ENCODE measurements at regions not wholly inside any gene's neighbourhood (a gene's known extent, or its start where the extent isn't known, plus 50 kb on each side); places are given as distances from the start of the nearest gene placed in this dataset.

DNA sequence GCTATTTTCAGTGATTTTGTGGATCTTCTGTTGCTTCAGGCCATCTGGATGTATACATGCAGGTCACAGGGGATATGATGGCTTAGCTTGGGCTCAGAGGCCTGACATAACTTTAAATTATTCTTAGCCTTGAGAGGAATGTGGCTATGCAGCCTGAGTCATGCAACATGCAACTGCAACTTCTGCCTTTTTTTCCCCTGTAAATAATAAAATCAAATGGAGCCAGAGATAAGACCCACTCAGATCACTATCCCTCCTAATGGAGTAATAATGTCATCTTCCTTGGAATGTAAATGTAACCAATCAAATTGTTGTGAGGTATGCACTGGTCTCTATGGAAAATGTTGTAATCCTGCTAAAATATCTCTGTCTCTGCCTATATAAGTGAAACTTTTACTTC, 54.9 kb downstream of the MAGEB17 start:
- DNase-seq, result no peak

DNA sequence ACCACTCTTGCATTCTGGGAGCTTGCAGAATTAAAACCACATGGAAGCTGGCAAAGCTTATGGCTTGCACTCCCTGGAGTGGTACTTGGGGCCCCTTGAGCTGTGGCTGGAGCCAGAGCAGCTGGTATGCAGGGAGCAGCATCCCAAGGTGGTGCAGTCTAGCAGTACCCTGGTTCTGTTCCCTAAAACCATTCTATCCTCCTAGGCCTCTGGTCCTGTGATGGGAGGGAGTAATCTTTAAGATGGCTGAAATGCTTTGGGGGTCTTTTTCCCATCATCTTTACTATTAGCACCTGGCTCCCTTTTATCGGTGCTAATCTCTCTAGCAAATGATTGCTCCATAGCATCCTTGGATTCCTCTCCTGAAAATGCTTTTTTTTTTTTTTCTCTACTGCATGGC, 56.1 kb downstream of the MAGEB17 start:
- DNase-seq, result no peak

DNA sequence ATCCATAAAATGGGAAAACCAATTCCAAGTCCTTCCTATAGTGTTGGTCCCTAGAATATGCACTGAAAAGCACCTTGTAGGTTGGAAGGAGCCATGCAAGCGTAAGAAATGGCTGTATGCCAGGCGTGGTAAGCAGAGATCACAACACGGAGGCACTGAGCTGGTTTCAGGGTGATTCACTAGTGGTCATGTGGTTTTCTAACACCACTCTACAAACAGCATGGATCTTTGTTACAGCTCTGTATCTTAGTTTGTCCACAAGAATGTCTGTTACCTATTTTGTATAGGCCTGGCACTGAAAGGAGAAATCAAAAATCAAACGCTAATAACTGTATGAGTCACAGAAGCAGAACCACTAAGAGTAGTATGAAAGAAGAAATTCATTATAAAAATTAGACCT, 71.9 kb downstream of the MAGEB17 start:
- DNase-seq, result no peak

DNA sequence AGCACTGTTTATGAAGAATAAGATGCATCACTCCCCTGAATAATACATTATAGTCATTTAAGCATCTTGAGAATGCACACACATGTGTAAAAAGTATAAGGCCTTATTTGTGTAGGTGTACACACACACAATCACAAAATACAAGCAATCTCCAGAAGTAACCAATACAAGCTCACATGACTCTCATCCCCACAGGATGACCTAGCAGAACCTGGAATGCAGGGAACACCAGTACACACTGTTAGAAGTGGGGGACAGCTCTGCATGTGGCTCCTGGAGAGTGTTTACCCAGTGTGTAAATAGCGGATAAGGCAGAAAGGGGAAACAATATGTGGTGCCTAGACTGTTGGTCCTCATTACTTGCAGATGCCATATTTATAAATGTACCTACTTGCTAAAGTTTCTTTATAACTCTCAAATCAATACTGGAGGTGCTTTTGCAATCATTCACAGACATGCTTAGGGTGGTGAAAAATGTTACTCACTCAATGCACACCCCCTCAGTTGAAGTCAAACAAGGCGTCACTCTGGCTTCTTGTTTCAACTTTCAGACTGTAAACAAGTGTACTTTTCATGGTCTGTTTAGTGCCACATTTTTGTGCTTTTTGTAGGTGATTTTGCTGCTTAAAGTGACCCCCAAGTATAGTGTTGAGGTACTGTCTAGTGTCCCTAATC, 73.1 kb downstream of the MAGEB17 start:
- no peak for DNase-seq

DNA sequence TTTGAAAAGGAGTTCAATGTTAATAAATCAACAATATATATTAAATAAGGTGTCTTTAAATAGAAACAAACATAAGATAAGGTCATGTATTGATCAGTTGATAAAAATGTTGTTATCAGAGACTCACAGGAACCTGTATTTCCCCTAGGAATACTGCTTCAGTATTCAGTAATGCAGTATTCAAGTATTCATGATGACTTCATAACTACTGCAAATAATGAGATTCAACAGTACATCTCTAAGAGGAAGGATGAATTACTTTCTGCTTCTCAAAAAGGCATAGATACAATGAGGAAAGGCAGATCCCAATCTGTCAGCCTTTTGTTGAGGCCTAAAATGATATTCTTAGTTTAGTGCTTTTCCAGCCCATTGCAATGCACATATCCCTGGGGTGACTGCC, 73.7 kb downstream of the MAGEB17 start:
- DNase-seq, result no peak

DNA sequence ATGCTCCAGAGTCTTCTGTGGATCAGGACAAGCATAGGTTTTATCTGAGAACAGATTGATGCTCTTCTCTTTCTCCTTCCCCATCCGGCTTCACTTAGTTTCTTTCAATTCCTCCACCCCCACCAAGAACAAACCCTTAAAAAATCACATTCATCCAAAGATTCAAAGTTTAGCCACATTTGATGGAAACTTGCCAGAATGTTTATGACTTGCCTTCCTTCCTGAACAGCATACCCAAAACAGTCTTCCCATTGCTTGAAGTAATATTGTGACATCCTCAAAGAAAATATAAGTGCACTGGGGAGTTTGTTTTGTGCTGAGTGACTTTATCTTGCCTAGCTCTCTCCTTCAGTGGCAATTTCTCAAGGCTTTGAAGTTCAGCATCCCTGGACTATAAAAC, 83.0 kb downstream of the MAGEB17 start:
- no peak for DNase-seq

DNA sequence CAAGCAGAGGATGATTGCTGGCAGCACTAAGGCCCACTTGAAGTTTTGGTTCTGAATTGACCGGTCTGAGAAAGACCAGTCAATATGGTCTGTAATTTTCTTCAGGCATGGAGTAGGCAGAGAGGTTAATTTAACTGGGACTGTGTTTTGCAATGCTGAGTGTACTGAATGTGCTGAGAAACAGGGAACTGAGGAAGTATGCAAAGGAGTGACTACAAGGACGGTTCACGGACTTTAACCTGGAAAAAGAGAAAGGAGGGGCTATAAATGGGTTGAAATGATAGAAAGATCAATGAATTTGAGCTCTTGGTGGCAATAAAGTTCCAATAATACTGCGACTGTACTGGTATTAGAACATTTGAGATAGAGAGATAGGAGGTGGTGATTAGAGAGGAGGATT, 84.5 kb downstream of the MAGEB17 start:
- DNase-seq, result no peak

DNA sequence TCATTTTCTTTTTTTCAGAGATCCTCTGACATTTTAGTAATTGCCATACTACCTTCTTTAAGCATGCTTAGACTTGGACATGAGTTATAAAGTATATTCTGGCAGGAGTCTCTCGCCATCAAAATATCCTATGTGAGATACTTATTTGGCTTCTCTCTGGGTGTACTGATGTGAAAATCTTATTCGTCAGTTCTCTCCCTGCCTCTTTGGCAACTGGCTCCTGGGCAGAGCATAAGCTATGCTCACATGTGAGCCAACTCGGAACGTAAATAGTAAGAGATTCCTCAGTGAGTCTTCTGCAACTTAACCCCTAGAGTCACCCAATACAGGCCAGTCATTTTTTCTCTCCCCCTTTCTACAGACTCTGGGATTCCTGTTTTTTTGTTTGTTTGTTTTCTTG, 91.6 kb downstream of the MAGEB17 start:
- DNase-seq, result no peak

DNA sequence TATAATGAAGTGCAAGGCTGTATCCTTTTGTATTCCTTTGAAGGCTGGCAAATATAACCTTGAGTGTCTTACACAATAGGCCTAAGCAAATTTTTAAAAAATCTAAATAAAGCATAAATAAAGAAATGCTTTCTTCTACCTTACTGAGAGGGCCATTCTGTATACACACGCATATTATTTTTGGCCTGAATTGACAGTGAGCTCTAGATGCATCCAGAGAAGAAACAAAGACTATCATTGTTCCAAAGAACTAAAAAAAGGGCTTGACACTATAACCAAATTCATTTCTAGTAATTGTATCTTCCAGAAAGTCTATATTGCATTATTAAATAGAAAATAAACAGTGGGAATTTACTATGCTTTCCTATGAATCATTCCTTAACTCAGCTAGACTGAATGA, 100.2 kb downstream of the MAGEB17 start:
- no peak for DNase-seq

DNA sequence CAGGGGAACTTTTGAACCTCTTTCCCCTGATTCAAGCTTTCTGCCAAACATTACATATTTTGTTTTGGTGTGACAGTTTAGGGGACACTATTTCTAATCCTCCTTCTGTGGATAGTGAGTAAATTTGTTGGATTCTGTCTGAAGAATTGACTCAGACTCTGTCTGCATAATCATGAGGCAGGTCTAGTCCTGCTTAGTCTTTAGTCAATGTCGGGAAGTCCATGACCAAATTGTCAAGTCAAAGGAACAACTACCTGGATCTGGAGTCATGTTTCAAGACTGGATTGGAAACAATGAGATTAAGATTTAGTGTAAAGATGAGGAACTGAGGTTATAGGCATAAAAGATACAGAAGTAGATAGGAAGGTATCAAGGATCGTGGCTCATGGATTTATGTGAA, 100.9 kb downstream of the MAGEB17 start:
- DNase-seq, result no peak

DNA sequence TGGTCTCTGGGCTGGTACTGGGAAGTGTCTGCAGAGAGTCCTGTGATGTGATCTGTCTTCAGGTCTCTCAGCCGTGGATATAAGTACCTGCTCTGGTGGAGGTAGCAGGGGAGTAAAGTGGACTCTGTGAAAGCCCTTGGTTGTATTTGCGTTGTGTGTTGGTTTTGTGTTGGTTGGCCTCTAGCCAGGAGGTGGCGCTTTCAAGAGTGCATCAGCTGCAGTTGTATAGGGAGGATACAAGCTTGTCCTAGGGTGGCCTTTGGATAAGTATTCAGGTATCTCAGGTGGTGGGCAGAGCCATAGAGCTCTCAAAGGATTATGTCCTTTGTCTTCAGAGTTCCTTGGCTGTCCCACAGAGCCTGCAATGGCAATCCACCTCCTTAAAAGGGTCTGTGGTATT, 111.6 kb downstream of the MAGEB17 start:
- DNase-seq, result no peak

DNA sequence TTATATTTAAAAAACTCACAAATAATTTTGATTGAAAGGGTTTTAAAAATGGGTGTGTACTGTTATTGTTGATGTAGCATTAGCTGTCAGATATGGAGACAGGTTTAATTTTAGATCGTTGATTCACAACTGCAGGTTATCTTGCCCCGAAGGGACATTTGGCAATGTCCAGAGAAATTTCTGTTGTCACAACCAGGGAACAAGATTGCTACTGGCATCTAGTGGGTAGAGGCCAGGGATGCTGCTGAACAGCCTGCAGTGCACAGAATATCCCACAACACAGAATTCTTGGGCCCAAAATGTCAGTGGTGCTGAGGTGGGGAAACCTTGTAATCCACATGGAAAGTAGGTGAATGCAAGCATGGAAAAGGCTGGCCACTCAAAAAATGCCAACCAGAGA, 114.9 kb downstream of the MAGEB17 start:
- no peak for DNase-seq

DNA sequence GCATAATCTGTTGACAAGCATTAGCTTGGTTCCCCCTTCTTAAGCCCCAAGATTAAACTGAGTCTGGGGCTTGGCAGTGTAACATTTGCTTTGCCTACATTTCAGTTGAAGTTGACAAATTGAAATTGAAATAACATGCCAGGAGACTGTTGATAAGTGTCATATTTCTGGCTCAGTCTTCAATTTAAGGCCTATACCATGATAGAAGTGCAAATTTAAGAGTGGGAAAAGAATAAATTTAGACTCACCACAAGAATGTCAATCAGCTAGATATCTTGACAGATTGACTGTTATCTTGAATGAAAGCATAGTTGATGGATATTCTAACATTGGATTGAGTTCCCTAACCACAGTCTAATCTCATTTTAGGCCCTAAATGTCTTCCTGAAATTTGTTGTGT, 117.6 kb downstream of the MAGEB17 start:
- no peak for DNase-seq

DNA sequence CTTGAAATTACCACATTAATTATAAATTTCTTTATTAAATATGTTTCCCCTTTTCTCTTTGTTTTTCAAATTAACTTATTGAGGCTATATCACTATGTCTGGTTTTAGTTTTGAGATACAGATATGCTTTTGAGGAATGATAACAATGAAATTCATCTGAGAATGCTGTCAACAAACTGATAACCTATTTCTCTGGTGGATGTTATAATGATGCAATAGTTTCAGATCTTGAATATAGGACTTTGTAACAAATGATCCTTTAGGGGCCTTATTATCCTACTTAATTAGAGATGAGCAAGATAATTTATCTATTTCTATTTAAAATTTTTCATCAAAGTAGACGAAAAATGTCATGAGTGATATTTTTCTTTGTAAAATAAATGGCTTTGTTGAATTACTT, 123.7 kb downstream of the MAGEB17 start:
- no peak for DNase-seq

DNA sequence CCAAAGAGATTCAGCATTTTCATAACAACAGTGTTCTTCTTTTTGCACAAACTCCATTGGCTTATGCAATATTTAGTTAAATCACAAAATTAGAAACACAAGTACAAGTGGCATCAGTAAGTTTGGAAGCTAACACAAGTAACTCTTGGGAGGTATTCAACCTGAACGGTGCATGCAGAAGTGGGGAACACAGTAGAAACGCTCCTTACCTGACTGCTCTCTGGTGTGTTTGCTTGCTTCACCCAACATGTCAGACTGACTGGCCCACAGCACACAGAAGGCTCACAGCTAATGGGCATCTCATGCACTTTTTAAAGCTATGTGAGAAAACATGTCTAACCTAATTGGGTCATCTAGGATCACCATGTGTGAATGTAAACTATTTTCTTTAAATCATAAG, 133.6 kb downstream of the MAGEB17 start:
- no peak for DNase-seq

DNA sequence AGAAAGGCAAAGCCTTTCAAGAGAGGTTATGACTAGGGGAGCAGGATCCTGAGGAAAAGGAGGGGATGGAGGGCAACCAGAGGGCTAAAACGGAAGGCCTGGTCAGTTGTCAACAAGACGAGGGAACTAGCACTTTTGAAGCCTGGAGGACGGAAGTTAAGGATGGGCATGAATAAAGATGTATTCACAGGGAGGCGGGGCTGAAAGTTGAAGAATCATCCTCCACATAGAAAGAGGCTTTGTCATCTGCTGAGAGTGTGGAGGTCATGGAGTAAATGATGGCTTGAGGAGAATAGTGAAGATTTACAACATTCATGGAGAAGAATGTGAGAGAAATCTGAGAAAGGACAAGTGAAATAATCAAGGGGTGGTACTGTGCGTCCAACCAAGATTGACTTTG, 137.5 kb downstream of the MAGEB17 start:
- no peak for DNase-seq

DNA sequence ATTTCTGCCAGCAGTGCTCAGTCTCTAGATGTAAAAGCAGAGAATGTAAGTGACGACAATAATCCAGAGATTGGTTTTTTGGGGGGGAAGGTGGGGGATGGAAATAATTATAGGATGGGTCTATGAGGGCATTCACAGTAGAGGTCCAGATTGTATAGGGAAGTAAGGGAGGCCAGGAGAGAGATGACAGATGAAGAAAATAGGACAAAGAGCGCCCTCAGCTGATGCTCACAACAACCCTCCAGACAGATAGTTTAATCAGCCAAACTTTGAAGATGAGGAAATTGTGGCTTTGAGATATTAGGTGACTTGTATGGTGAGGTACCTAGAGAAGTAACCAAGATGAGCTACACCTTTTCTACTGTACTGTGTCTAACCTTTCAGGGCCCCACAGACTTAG, 137.9 kb downstream of the MAGEB17 start:
- no peak for DNase-seq

DNA sequence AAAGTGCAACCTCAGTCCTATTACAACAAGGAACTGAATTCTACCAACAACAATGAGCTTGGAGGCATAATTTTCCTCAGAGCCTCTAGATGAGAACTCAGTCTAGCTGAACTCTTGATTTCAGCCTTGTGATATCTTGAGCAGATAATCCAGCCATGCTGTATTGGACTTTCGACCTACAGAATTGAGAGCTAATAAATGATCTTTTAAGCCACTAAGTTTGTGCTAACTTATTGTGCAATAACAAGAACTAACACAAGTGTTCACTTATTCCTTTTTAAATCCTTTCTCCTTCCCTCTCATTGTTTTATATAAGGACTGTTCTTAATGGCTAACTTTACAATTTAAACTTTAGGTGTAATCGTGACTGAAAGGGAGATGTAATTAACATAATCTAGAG, 140.7 kb downstream of the MAGEB17 start:
- no peak for DNase-seq

DNA sequence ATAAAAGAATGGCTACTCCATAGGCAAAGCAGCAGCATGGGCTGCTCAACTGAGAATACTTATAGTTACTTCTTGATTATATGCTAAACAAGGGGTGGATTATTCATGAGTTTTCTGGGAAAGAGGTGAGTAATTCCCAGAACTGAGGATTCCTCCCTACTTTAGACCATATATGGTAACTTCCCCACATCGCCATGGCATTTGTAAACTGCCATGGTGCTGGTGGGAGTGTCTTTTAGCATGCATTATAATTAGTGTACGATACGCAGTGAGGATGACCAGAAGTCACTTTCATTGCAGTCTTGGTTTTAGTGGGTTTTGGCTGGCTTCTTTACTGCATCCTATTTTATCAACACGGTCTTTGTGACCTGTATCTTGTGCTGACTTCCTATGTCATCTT, 141.5 kb downstream of the MAGEB17 start:
- no peak for DNase-seq

DNA sequence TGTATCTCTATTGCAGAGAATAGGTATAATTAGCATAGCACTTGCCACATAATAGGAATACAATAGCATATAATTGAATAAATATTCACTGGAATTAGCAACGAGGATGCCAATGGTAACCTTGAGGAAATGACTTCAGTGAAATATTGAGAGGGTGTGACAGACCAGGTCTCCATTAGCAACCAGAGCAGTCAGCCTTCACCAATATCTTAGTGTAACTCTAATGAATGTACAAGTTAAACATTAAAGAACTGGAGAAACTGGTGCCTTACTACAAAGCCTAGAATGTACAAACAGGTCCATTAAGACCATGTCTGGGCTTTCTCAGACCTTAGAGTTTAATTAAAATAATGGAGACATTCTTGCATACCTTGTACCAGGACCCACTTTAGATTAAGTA, 143.0 kb downstream of the MAGEB17 start:
- DNase-seq, result no peak

DNA sequence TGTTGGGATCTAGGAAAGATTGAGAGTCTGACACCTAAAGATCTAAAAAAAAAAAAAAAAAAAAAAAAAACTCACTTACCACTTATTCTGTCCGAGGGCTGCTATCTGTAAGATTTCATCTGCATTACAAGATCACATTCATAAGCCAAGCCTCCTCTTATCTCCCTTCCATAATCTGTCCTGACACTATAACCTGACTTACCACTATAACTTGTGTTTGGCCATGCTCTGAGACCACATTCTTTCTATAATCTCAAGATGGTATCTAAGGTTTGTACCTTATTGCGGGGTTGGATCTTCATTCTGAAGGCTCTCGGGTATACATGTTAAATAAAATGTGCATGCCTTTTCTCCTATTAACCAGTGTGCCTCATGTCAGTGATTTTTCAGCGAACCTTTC, 144.4 kb downstream of the MAGEB17 start:
- DNase-seq, result no peak

DNA sequence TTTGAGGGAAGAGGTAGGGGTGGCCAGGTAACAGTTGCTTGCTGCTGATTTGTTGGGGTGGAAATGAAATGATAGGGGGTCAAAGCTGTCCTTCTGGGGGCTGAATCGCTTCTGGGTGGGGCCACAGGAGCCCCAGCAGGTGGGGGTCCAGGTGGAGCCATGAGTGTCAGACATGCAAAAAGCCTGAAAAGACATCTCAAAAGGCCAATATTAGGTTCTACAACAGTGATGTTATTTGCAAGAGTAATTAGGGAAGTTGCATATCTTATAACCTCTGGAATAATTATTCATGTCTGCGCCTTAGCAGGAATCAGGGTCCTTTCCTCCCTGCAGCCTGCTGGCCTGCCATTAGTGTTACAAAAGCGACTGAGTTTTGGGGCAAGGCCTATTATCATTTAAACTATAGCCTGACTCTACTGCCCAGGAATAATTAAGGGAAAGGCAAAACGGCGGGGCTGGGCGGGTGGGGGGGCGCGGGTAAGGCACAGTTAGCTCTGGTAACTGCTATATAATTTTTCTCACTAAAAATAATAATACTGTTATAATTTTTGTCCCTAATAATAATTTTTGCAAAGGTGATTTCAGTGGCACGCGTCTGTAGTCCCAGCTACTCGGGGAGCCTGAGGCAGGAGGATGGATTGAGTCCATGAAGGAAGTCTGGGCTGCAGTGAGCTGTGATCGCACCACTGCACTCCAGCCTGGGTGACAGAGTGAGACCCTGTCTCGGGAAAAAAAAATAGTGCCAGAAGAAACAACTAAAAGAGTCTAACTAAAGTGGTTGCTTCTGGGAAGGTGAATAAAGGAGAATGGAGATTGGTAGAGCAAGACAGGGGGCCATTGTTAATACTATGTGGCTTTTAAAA, 145.7 kb downstream of the MAGEB17 start:
- DNase-seq, result no peak

DNA sequence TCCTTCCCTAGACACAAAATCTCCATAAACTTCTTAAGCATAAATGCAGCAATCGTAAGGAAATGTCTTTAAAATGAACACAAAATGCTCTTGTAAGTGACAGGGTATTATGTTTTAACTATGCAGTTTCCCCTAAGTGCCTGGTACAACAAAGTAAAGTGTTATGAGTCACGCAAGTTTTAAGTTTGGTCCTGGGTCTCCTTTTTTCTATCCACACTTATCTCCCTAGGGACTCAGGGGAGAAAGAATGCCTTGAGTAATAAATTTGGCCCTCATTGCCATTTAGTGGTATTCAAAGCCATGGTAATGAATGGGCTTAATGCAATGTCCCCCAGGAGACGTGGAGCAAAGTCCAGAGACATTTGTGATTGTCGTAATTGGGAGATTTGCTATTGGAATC, 149.1 kb downstream of the MAGEB17 start:
- no peak for DNase-seq

DNA sequence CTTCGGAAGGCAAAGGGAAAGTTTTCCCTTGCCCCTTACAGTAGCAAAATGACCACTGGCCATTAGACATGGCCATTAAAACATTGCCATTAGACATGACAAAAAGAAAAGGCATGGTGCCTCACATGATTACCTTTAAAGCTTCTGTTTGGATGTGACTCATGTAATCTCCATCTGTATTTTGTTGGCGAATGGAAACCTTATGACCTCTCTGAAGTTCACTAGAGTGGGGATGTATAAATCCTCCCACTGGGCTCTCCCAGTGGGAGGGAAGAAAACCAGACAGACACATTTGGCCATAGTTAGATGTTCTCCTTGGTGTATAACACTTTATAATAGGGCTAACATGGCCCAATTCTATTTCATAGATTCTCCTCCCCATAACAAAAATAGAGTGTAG, 152.6 kb downstream of the MAGEB17 start:
- DNase-seq, result no peak

All from activated effector memory CD4-positive, alpha-beta T cell treated with anti-CD3 and anti-CD28 coated beads, Interleukin-2, amount 50 U/mL, for 16 hours (primary cell).